Pulmonary artery endothelial cell (primary cell): ENCODE measurements at regions not wholly inside any gene's neighbourhood (a gene's known extent, or its start where the extent isn't known, plus 50 kb on each side); places are given as distances from the start of the nearest gene placed in this dataset.
"Not testable (repeated sequence)": the region's sequence is repeated elsewhere in the genome, so short reads cannot be mapped to it uniquely, and the experiment has no call there.

Experiments
- DNase-seq: peaks from one replicate; pipeline ENCODE4 v3.0.0-alpha.2; 2011; ENCODE audit warnings: low read depth, low spot score

- no peak for DNase-seq
Measured at GRCh38 chr10:29728541-29729049, 93.8 kb upstream of the SVIL start.

DNA sequence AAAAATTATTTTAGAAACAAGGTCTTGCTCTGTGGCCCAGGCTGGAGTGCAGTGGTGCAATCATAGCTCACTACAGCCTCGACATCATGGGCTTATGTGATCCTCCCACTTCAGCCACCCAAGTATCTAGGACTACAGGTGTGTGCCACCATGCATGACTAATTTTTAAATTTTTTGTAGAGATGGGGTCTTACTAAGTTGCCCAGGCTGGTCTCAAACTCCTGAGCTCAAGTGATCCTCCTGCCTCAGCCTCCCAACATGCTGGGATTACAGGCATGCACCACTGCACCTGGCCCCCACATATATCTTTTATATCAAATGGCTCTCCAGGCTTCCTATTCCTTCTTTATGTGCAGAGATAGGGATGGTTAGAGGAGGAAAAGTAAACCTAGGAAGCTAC lies 91.2 kb upstream of the SVIL start:
- not testable (repeated sequence) for DNase-seq

GRCh38 chr10:29725133-29725720 lies 90.5 kb upstream of the SVIL start:
- no peak for DNase-seq

- DNase-seq: no peak
Measured at GRCh38 chr10:29723726-29724125, 89.0 kb upstream of the SVIL start.

DNA sequence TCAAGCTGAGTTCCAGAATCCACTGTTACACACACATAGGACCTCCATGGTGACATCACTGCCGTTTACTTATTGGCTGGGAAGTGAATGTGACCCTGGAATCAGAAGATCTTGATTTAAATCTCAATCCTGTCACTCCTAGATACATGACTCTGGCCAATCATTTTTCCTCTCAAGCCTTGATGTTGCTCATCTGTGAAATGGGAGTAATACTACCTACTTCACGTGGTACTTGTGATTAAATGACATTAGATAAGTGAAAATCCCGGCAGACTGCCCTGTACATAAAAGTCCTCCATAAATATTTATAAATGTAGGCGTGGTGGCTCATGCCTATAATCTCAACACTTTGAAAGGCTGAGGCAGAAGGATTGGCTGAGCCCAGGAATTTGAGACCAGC lies 88.0 kb upstream of the SVIL start:
- DNase-seq: no peak

GRCh38 chr10:29720149-29720548 lies 85.4 kb upstream of the SVIL start:
- no peak for DNase-seq

- no peak for DNase-seq
Measured at GRCh38 chr10:29719281-29719675, 84.5 kb upstream of the SVIL start.

DNA sequence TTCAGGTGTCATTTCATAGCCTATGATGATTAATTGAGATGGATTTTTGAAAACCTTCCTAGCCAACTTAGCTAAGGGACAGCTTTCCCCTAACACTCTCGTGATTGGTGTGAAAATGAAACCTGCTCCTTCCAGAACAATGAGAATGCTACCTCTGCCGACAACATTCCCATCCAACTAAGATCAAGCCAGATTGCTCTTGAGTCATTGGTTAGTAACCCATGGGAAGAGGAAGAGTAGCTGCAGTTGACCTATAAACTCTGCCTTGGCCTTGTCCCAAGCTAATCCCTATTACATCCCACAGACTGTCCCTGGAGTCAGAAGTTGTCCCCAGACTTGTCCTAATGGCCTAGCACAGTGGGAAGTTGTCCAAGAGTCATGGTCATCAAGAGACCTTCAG lies 80.5 kb upstream of the SVIL start:
- no peak for DNase-seq

GRCh38 chr10:29714096-29714874 lies 79.5 kb upstream of the SVIL start:
- no peak for DNase-seq

GRCh38 chr10:29713450-29713849 lies 78.7 kb upstream of the SVIL start:
- DNase-seq: no peak

DNA sequence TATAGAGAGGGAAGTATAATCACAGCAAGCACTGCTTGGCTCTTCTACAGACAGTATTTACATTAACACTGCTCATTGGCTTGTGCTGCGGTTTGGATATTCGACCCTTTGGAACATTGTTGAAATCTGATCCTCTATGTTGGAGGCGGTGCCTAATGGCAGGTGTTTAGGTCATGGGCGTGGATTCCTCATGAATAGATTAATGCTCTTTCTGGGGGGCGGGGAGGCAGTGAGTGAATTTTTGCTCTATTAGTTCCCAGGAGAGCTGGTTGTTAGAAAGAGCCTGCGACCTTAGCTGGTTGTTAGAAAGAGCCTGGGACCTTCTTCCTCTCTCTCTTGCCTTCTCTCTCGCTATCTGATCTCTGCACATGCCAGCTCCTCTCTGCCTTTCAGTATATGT lies 77.3 kb upstream of the SVIL start:
- no peak for DNase-seq

DNA sequence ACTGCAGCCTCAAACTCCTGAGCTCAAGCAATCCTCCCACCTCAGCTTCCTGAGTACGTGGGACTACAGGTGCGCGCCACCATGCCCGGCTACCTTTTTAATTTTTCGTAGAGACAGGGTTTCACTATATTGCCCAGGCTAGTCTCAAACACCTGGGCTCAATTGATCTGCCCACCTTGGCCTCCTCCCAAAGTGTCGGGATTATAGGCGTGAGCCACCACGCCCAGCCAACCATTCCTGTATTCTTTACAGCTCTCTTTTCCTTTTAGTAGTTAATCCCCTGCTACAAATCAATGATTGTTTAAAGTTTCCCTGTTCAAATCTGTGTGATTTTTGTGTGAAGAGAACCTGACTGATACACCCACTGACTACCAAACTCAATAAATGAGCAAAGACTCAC lies 75.4 kb upstream of the SVIL start:
- DNase-seq: no peak

- DNase-seq: no peak
Measured at GRCh38 chr10:29709484-29710002, 74.8 kb upstream of the SVIL start.

DNA sequence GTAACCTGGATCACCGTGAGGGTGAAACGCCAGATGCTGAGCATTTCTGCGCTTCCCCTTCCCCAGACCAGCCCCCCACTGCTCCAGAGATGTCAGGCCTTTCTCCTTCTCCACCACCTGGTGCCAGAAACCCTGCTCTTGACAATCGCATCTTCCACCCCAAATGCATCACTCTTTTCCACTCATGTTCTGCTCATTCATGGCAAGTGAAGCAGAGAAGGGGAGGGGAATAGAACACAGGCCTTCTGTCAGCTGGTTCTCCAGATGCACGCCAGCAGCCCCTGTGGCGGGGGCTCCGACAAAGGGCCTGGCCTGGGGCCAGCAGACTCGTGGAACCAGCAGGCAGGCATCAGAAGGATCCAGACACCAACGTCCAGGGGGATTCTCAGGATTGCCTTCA lies 68.5 kb upstream of the SVIL start:
- no peak for DNase-seq

- DNase-seq: no peak
Measured at GRCh38 chr10:29702273-29703164, 67.7 kb upstream of the SVIL start.

DNA sequence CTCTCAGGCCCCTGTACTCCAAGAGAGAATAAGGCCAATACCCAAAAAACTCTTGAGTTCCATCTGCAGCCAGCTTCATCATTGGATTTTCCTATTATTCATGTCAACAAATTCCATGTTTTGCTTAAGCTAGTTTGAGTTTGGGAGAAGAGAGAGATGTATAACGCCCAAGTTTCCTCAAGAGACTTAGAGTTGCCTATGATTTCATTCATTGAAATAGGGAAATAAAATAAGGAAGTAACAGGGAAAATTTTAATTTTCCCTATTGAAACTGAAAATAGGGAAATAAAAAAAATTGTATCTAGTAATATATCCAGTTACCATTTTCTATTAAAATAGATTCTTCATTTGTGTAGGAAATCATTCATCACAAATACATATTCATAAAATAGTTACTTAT lies 66.5 kb upstream of the SVIL start:
- DNase-seq: no peak

DNA sequence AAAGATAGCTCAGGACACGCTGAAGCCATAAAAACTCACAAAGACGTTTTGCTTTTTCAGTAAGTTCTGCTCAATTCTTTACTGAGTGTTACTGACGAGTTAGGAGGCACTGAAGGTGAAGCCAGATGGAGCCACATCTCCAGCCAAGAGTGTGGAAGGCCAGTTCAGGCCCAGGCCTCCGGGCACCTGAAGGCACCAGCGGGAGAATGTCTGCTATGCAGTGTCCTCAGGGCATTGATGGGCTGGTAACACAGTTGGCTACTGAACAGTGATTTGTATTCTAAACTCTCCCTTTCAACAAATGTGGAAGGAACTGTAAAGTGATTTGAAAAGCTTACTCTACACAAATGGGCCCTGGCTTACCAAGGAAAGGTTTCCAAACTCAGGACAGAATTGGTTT lies 64.8 kb upstream of the SVIL start:
- DNase-seq: no peak

DNA sequence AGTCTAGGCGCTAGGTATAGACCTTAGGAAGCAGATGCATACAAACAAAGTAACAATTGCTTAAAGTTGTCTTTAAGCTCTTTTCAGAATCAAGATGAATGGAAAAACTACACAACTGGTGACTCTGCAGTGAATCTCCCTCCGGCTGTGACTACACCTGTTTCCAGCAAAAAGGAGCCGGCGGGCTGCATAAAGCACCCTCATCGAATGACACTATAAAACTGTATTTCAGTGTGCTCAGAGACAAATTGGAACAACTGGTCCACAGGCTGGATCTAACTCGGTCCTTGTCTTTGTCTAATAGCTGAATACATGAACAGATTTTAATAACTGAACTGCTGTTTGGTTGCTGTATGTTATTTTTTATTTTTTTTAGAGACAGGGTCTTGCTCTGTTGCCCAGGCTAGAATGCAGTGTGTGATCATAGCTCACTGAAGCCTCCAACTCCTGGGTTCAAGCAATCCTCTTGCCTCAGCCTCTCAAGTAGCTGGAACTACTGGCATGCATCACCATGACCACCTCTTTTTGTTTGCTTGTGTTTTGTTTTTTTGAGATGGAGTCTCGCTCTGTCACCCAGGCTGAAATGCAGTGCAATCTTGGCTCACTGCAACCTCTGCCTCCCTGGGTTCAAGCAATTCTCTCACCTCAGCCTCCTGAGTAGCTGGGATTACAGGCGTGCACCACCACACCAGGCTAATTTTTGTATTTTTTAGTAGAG lies 64.2 kb upstream of the SVIL start:
- DNase-seq: no peak

GRCh38 chr10:29696581-29696980 lies 61.8 kb upstream of the SVIL start:
- DNase-seq: not testable (repeated sequence)

- DNase-seq: no peak
Measured at GRCh38 chr10:29694121-29694520, 59.4 kb upstream of the SVIL start.

GRCh38 chr10:29692121-29692539 lies 57.4 kb upstream of the SVIL start:
- peak; percentile 51 for DNase-seq
